ENCODE measurements at regions not wholly inside any gene's neighbourhood (a gene's known extent, or its start where the extent isn't known, plus 50 kb on each side); places are given as distances from the start of the nearest gene placed in this dataset.

GRCh38 chr10:131587976-131588680, 276.6 kb upstream of the TCERG1L start:
- no peak for DNase-seq (ENCODE audit: extremely low read depth, low read depth)
- TF ChIP-seq CTCF (IDR thresholded peaks at IDR 0.05; ENCODE audit: low read depth, low read length): no peak

- no peak for TF ChIP-seq CTCF (IDR thresholded peaks at IDR 0.05; ENCODE audit: low read depth, low read length)
- no peak for DNase-seq (ENCODE audit: extremely low read depth, low read depth)
Observed at GRCh38 chr10:131588704-131589220, 277.2 kb upstream of the TCERG1L start.

- TF ChIP-seq CTCF (IDR thresholded peaks at IDR 0.05; ENCODE audit: low read depth, low read length): no peak
- no peak for DNase-seq (ENCODE audit: extremely low read depth, low read depth)
Observed at GRCh38 chr10:131590567-131590966, 279.0 kb upstream of the TCERG1L start.

- DNase-seq (ENCODE audit: extremely low read depth, low read depth): no peak
Observed at GRCh38 chr10:131591936-131592335, 280.4 kb upstream of the TCERG1L start.

GRCh38 chr10:131609176-131609575, 291.6 kb upstream of the PPP2R2D start:
- DNase-seq (ENCODE audit: extremely low read depth, low read depth): no peak
- TF ChIP-seq CTCF (IDR thresholded peaks at IDR 0.05; ENCODE audit: low read depth, low read length): no peak

More at GRCh38 chr10:131591936-131592335, 280.4 kb upstream of the TCERG1L start:
- TF ChIP-seq CTCF (IDR thresholded peaks at IDR 0.05; ENCODE audit: low read depth, low read length): no peak

GRCh38 chr10:131615150-131615549, 285.7 kb upstream of the PPP2R2D start:
- no peak for DNase-seq (ENCODE audit: extremely low read depth, low read depth)

More at GRCh38 chr10:131615150-131615549, 285.7 kb upstream of the PPP2R2D start:
- no peak for TF ChIP-seq CTCF (IDR thresholded peaks at IDR 0.05; ENCODE audit: low read depth, low read length)
